Astrocyte of the hippocampus (primary cell): ENCODE measurements at regions not wholly inside any gene's neighbourhood (a gene's known extent, or its start where the extent isn't known, plus 50 kb on each side); places are given as distances from the start of the nearest gene placed in this dataset.
"Not testable (repeated sequence)": the region's sequence is repeated elsewhere in the genome, so short reads cannot be mapped to it uniquely, and the experiment has no call there.

Experiments used
- DNase-seq: peaks from one replicate; pipeline ENCODE4 v3.0.0; 2011; ENCODE audit warnings: low read depth, low spot score

GRCh38 chr6:99802396-99803031 is 191.5 kb downstream of the MCHR2 start:
- DNase-seq = peak; percentile 33

DNA sequence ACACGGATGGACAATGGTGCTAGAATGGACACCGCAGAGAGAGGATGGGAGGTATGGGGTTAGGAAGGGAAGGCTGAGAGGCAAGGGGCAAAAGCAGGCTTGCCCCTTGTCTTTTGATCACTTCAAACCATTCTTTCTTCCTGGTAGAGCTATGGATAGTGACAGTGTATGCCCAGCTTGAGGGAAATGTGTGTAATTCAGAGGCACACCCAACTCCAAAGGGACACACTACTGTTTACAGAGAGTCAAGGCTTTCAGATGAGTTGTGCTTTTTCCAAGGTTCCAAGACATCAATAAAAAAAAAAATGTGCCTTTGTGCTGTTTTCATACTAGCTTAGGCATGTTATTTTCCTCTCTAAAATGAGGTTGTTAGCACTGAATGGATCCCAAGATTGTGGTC is 185.0 kb downstream of the MCHR2 start:
- no peak for DNase-seq

- DNase-seq = no peak
Observed at GRCh38 chr6:99810295-99810694, 183.7 kb downstream of the MCHR2 start.

DNA sequence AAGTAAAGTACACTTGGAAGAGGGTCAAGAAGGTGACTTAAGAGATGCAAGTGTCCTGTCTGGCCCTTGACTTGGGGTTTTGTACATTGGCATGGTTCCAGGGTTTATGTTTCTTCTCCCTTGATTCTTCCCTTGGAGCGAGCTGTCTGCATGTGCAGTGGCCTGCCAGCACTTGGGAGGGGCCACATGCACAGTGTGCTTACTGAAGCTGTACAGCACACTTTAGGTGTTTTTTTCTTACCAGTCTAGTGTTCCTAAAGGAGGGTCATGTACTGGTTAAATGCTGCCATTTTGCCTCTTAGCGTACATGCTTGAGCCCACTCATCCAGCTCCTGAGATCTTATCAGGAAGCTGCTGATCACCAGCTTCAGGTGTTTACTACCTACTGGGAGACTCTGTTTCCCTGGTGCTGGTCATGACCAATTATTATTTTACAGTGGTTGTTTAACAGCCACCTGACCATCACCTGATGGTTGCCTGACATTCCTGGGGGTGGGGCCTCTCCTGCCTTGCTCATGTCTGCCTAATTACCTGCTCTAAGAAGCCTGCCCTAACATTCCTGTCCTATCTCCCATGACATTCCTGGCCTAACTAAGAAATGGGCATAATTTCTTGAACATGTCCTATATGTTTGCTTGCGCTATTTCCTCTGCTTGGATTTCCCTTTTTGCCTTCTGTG is 182.9 kb downstream of the MCHR2 start:
- DNase-seq = no peak

- DNase-seq = no peak
Observed at GRCh38 chr6:99811636-99812035, 182.4 kb downstream of the MCHR2 start.

GRCh38 chr6:99813565-99813964 is 180.5 kb downstream of the MCHR2 start:
- no peak for DNase-seq

GRCh38 chr6:99814230-99814928 is 179.6 kb downstream of the MCHR2 start:
- no peak for DNase-seq

DNA sequence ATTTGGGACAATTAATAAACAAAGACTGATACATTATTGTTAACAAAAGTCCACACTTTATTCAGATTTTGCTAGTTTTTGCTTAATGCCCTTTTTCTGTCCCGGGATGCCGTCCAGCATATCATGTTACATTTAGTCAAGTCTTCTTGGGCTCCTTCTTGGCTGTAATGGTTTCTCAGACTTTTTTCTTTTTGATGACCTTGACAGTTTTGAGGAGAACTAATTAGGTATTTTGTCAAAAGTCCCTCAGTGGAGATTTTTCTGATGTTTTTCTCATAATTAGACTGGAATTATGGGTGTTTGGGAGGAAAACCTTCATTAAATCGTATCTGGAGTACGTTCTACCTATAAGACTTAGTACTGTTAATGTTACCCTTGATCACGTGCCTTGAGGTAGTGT is 177.2 kb downstream of the MCHR2 start:
- no peak for DNase-seq

GRCh38 chr6:99818161-99818560 is 175.9 kb downstream of the MCHR2 start:
- DNase-seq = no peak

GRCh38 chr6:99819853-99820252 is 174.2 kb downstream of the MCHR2 start:
- no peak for DNase-seq

- DNase-seq = no peak
Observed at GRCh38 chr6:99821164-99821563, 172.9 kb downstream of the MCHR2 start.

GRCh38 chr6:99822741-99823512 is 171.1 kb downstream of the MCHR2 start:
- DNase-seq = peak; percentile 75

DNA sequence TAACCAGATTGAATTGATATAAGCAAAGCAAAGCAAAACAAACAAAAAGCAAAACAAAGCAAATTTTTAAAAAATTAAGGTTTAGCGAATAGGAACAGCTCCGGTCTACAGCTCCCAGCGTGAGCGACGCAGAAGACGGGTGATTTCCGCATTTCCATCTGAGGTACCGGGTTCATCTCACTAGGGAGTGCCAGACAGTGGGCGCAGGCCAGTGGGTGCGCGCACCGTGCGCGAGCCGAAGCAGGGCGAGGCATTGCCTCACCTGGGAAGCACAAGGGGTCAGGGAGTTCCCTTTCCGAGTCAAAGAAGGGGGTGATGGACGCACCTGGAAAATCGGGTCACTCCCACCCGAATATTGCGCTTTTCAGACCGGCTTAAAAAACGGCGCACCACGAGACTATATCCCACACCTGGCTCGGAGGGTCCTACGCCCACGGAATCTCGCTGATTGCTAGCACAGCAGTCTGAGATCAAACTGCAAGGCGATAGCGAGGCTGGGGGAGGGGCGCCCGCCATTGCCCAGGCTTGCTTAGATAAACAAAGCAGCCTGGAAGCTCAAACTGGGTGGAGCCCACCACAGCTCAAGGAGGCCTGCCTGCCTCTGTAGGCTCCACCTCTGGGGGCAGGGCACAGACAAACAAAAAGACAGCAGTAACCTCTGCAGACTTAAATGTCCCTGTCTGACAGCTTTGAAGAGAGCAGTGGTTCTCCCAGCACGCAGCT is 170.3 kb downstream of the MCHR2 start:
- not testable (repeated sequence) for DNase-seq

GRCh38 chr6:99833034-99833433 is 161.0 kb downstream of the MCHR2 start:
- DNase-seq = no peak

DNA sequence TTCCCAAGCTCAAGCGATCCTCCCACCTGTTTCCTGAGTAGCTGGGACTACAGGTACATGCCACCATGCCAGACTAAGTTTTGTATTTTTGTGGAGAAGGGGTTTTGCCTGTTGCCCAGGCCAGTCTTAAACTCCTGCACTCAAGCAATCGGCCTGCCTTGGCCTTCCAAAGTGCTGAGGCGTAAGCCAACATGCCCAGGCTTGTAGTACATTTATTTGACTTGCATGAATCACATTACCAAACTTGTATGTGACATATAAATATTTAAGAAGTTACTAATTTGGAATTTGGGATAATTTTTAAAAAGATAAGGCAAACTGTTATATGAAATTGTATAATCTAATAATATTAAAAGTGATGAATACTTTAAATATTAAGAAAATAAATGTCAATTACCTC is 157.6 kb downstream of the MCHR2 start:
- no peak for DNase-seq

GRCh38 chr6:99838607-99839006 is 155.4 kb downstream of the MCHR2 start:
- no peak for DNase-seq

GRCh38 chr6:99841297-99841696 is 152.7 kb downstream of the MCHR2 start:
- DNase-seq = no peak

DNA sequence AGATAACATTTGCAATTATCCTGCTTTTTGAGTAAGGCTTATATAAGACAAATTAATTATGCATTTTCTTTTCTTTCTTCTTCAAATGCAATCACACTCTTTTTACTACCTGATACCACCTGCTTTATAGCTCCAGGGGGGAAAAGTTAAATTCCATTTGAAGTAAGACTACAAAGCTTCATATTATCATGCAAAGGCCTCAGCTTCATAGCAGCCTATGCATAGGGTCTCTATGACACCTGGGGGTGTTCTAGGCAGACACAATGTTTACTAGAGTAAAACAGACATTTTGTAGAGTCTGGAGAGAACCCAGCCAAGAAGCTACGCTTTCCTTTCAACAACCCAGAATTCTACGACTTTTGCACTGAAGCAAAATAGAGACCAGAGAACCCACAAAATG is 148.0 kb downstream of the MCHR2 start:
- DNase-seq = no peak

GRCh38 chr6:99850841-99851240 is 143.2 kb downstream of the MCHR2 start:
- no peak for DNase-seq

GRCh38 chr6:99852031-99852430 is 142.0 kb downstream of the MCHR2 start:
- no peak for DNase-seq

DNA sequence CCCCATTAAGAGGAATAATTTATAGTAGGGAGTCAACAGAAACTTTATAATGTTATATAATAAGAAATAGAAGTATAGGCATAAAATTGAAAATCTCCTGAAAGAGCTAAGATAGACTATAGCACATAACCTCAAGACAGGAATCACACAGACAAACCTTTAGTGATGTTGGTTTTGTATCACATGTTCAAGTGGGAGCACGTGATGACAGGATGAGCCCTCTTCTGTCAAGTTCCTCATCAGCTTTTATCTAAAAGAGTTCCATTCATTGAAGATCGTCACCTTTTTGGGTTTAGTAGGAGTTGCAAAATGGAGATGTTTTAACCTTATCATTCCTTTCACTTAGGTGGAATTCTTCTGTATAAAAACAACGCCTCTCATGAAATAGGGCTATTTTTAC is 127.0 kb downstream of the MCHR2 start:
- DNase-seq = no peak
